CD1c-positive myeloid dendritic cell (primary cell): ENCODE measurements at regions not wholly inside any gene's neighbourhood (a gene's known extent, or its start where the extent isn't known, plus 50 kb on each side); places are given as distances from the start of the nearest gene placed in this dataset.
A peak's percentile ranks its signal among the peaks of the same experiment; 100 is the strongest.

Experiments used
- DNase-seq: peaks from one replicate; pipeline ENCODE4 v3.0.0-alpha.2; 2016; ENCODE audit errors: extremely low spot score

GRCh38 chr2:196277002-196277401 lies 105.6 kb upstream of the STK17B start:
- DNase-seq: peak; percentile 86

GRCh38 chr2:196278491-196278911 lies 107.1 kb upstream of the STK17B start:
- DNase-seq: no peak

- no peak for DNase-seq
Observed at GRCh38 chr2:196279541-196279940, 108.2 kb upstream of the STK17B start.

GRCh38 chr2:196284144-196284844 lies 112.9 kb upstream of the STK17B start:
- no peak for DNase-seq

- DNase-seq: no peak
Observed at GRCh38 chr2:196284866-196285557, 113.6 kb upstream of the STK17B start.

GRCh38 chr2:196286821-196287220 lies 115.4 kb upstream of the STK17B start:
- DNase-seq: no peak

GRCh38 chr2:196287523-196287922 lies 116.1 kb upstream of the STK17B start:
- DNase-seq: no peak

- no peak for DNase-seq
Observed at GRCh38 chr2:196288006-196288538, 116.7 kb upstream of the STK17B start.

- peak; percentile 54 for DNase-seq
Observed at GRCh38 chr2:196289000-196289399, 117.6 kb upstream of the STK17B start.

GRCh38 chr2:196290136-196290535 lies 118.8 kb upstream of the STK17B start:
- no peak for DNase-seq

GRCh38 chr2:196290569-196290968 lies 119.2 kb upstream of the STK17B start:
- no peak for DNase-seq

GRCh38 chr2:196291426-196291825 lies 120.0 kb upstream of the STK17B start:
- no peak for DNase-seq

- DNase-seq: peak; percentile 50
Observed at GRCh38 chr2:196291873-196292800, 120.8 kb upstream of the STK17B start.

- DNase-seq: peak; percentile 28
Observed at GRCh38 chr2:196293751-196294515, 122.6 kb upstream of the STK17B start.

GRCh38 chr2:196294516-196294909 lies 123.1 kb upstream of the STK17B start:
- no peak for DNase-seq

GRCh38 chr2:196295005-196295404 lies 123.6 kb upstream of the STK17B start:
- no peak for DNase-seq

GRCh38 chr2:196298106-196298723 lies 126.8 kb upstream of the STK17B start:
- peak; percentile 53 for DNase-seq

- DNase-seq: no peak
Observed at GRCh38 chr2:196307775-196308305, 136.5 kb upstream of the STK17B start.

GRCh38 chr2:196309691-196310090 lies 138.3 kb upstream of the STK17B start:
- DNase-seq: no peak

- DNase-seq: no peak
Observed at GRCh38 chr2:196314157-196314556, 142.8 kb upstream of the STK17B start.

GRCh38 chr2:196314780-196315179 lies 143.4 kb upstream of the STK17B start:
- no peak for DNase-seq
